Thoracic aorta (tissue), 2 donors: ENCODE measurements at regions not wholly inside any gene's neighbourhood (a gene's known extent, or its start where the extent isn't known, plus 50 kb on each side); places are given as distances from the start of the nearest gene placed in this dataset.

Source experiments
- ATAC-seq: fragments of 150-250 bp; one replicate; pipeline ENCODE4 v1.8.0; 2017; ENCODE audit warnings: low read depth; ENCODE audit not compliant: insufficient number of reproducible peaks, low FRiP score
- DNase-seq: peaks from one replicate; pipeline ENCODE4 v3.0.0-alpha.2; 2020; ENCODE audit warnings: low spot score
- H3K27ac ChIP-seq, 2 donors: fragments of 200-600 bp; sonication (generic); 1 replicate in 1 of 2; 2 replicates in 1 of 2; pipeline ENCODE4 v1.5.1; 2016; ENCODE audit warnings: mild to moderate bottlenecking in 2 of 2, moderate library complexity in 2 of 2
- H3K27me3 ChIP-seq: fragments of 200-600 bp; sonication (generic); replicated peaks from 2 replicates; pipeline ENCODE4 v1.6.0; 2016; ENCODE audit warnings: mild to moderate bottlenecking; ENCODE audit not compliant: insufficient read depth
- H3K36me3 ChIP-seq: fragments of 200-600 bp; sonication (generic); one replicate; pipeline ENCODE4 v1.5.1; 2016
- H3K4me1 ChIP-seq, 2 donors: fragments of 200-600 bp; sonication (generic); 1 replicate in 1 of 2; 2 replicates in 1 of 2; pipeline versions ENCODE4 v1.5.1 to v1.6.0; 2016; ENCODE audit warnings: low read depth in 2 of 2, mild to moderate bottlenecking in 1 of 2; ENCODE audit not compliant: control insufficient read depth in 1 of 2
- H3K4me3 ChIP-seq: fragments of 200-600 bp; sonication (generic); 2 replicates; pipeline ENCODE4 v1.5.1; 2016; ENCODE audit warnings: mild to moderate bottlenecking
- H3K9me3 ChIP-seq: fragments of 200-600 bp; sonication (generic); 2 replicates; pipeline ENCODE4 v1.5.1; 2016
- TF ChIP-seq, protein P1 (sequence below): fragments of 200-600 bp; sonication (generic); IDR thresholded peaks from one replicate; pipeline ENCODE4 v1.5.1; 2019; ENCODE audit warnings: antibody characterized with exemption

DNA sequence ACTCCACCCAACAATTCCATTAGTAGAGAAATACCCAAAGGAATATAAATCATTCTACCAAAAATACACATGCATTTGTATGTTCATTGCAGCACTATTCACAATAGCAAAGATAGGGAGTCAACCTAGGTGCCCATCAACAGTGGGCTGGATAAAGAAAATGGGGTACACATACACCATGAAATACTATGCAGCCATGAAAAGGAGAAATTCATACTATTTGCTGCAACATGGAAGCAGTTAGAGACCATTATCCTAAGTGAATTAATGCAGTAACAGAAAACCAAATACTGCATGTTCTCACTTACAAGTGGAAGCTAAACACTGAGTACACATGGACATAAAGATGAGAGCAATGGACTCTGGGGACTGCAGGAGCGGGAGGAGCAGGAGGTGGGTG is 72.4 kb upstream of the MBOAT1 start:
- ATAC-seq = no peak
- Histone ChIP-seq H3K9me3 (no peaks in the 10 kb centered on the region), H3K36me3 (no peaks in the 10 kb centered on the region), H3K4me1 (no peaks in the 10 kb centered on the region), H3K27me3 (no peaks in the 10 kb centered on the region), H3K27ac (no peak overlapping the region), H3K4me3 (no peak overlapping the region)
- no peak for DNase-seq
- TF ChIP-seq, protein P1, sequence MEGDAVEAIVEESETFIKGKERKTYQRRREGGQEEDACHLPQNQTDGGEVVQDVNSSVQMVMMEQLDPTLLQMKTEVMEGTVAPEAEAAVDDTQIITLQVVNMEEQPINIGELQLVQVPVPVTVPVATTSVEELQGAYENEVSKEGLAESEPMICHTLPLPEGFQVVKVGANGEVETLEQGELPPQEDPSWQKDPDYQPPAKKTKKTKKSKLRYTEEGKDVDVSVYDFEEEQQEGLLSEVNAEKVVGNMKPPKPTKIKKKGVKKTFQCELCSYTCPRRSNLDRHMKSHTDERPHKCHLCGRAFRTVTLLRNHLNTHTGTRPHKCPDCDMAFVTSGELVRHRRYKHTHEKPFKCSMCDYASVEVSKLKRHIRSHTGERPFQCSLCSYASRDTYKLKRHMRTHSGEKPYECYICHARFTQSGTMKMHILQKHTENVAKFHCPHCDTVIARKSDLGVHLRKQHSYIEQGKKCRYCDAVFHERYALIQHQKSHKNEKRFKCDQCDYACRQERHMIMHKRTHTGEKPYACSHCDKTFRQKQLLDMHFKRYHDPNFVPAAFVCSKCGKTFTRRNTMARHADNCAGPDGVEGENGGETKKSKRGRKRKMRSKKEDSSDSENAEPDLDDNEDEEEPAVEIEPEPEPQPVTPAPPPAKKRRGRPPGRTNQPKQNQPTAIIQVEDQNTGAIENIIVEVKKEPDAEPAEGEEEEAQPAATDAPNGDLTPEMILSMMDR = no peak

DNA sequence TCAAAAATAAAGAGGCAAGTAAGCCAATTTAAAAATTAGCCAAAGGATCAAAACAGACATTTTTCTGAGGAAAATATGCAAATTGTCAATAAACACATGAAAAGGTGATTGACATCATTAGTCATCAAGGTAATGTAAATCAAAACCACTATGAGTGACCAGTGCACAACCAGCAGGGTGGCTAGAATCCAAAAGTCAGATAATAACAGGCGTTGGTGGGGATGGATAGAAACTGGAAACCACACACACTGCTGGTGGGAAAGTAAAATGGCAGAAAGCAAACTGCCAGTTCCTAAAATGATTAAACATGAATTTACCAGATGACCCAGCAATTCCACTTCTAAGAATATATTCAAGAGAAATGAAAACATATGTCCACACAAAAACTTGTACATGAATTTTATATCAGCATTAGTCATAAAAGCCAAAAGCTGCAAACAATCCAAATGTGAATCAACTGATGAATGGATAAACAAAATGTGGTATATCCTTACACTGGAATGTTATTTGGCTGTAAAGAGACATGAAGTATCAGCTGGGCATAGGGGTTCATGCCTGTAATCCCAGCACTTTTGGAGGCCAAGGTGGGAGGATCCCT is 74.8 kb upstream of the MBOAT1 start:
- Histone ChIP-seq H3K36me3 (no peaks in the 10 kb centered on the region), H3K9me3 (no peaks in the 10 kb centered on the region), H3K27me3 (no peaks in the 10 kb centered on the region), H3K27ac (no peak overlapping the region), H3K4me1 (no peaks in the 10 kb centered on the region), H3K4me3 (no peak overlapping the region)
- DNase-seq = no peak
- ATAC-seq = no peak
- TF ChIP-seq, protein P1 = no peak

DNA sequence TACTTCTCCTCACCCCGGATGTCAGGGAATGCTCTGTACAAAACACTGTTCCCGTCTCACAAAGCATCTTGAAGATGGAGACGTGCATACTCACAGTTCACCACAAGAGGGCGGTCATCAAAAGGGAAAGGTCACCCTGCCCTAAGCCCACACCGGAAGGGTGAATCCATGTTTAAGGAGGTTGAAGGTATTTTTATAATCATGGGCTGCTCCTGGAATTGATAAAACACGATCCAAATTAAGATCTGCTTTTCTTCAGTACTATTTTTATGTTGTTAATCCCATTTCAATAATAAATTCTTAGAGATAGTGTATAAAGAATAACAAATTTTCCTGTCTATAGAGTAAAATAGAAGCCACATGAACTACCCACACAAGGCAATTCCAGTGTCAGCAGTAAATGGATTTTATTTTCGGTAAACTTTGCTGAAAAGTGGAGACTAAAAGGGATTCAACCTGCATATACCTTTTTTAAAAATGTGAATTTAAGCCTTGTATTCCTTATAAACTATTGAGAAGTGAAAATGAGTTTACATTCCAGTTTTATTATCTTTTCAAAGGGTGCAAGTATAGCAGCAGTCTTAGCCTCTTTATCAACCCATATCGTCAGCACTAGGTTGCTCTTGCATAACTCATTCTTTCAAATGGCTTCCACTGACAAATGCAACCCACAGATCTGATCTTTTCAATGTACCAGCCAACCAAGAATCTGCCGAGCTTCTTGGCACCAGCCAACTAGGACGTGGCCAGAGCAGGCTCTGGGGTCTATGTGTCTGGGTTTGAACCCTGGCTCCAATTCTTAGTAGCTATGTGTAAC is 79.7 kb upstream of the MBOAT1 start:
- Histone ChIP-seq H3K4me1 (no peaks in the 10 kb centered on the region), H3K36me3 (no peaks in the 10 kb centered on the region), H3K27ac (no peak overlapping the region), H3K9me3 (no peaks in the 10 kb centered on the region), H3K4me3 (no peak overlapping the region), H3K27me3 (no peaks in the 10 kb centered on the region)
- DNase-seq = peak; percentile 48
- no peak for ATAC-seq
- TF ChIP-seq, protein P1 = peak; percentile 88

DNA sequence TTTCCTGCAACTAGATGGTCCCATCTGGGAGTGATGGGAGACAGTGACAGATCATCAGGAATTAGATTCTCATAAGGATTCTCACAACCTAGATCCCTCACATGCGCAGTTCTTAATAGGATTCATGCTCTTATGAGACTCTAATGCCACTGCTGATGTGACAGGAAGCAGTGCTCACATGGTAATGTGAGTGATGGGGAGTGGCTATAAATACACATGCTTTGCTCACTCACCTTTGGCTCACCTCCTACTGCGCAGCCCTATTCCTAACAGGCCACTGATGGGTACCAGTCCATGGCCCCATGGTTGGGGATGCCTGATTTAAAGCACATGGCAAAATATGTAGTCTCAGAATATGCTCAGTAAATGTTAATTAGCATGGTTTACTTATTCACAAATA is 80.6 kb upstream of the MBOAT1 start:
- no peaks in the 10 kb centered on the region for H3K36me3 ChIP-seq
- no peak for DNase-seq
- TF ChIP-seq, protein P1 = no peak
- no peak for ATAC-seq
- no peak overlapping the region for H3K4me3 ChIP-seq
- no peaks in the 10 kb centered on the region for H3K4me1 ChIP-seq
- no peaks in the 10 kb centered on the region for H3K27me3 ChIP-seq
- H3K9me3 ChIP-seq = no peaks in the 10 kb centered on the region
- H3K27ac ChIP-seq = no peak overlapping the region

DNA sequence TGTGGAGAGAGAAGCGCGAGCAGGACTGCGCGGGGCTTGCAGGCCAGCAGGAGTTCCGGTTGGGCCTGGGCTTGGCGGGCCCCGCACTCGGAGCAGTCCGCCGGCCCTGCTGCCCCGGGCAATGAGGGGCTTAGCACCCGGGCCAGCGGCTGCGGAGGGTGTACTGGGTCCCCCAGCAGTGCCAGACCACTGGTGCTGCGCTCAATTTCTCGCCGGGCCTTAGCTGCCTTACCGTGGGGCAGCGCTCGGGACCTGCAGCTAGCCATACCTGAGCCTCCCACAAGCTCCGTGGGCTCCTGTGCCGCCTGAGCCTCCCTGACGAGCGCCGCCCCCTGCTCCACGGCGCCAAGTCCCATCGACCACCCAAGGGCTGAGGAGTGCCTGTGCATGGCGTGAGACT is 89.0 kb upstream of the MBOAT1 start:
- H3K36me3 ChIP-seq = no peaks in the 10 kb centered on the region
- no peaks in the 10 kb centered on the region for H3K4me1 ChIP-seq
- DNase-seq (no peak), ATAC-seq (no peak)
- H3K27me3 ChIP-seq = no peaks in the 10 kb centered on the region
- TF ChIP-seq, protein P1 = no peak
- H3K27ac ChIP-seq = no peak overlapping the region
- no peak overlapping the region for H3K4me3 ChIP-seq
- H3K9me3 ChIP-seq = no peaks in the 10 kb centered on the region
